IMR-90 (cell line): ENCODE measurements at regions not wholly inside any gene's neighbourhood (a gene's known extent, or its start where the extent isn't known, plus 50 kb on each side); places are given as distances from the start of the nearest gene placed in this dataset.

Experiments used
- ATAC-seq: fragments of 200-7000 bp; cut with Tn5 transposase; 2 replicates; pipeline ENCODE4 v1.9.1; 2020; ENCODE audit warnings: low read depth, mild to moderate bottlenecking, moderate library complexity
- BruUV-seq: library from RNA; stranded (reverse); fragments of 400-500 nt; replicated peaks from 2 replicates; lab custom pipeline; 2021; lab: Mats Ljungman, UMichigan
- CTCF ChIA-PET: fragments of 300-600 bp; formaldehyde crosslinking; extraction: SDS; loops from one replicate; lab custom pipeline; 2021; ENCODE audit warnings: antibody characterized with exemption; lab: Yijun Ruan, JAX
- POLR2A ChIA-PET: fragments of 300-600 bp; sonication (Branson Sonifier 250); formaldehyde crosslinking; loops from one replicate; lab custom pipeline; 2022; ENCODE audit warnings: antibody characterized with exemption; ENCODE audit not compliant: unreplicated experiment; lab: Charles Lee
- DNase-seq: peaks from one replicate; pipeline ENCODE4 v3.0.0; 2013
- H2AFZ ChIP-seq: replicated peaks from 2 replicates; pipeline ENCODE3; 2013; ENCODE audit warnings: low read length, mild to moderate bottlenecking; ENCODE audit not compliant: poor library complexity
- H2AK5ac ChIP-seq: 2 replicates; pipeline ENCODE4 v1.6.1; 2013; ENCODE audit warnings: low read depth, low read length, inconsistent platforms
- H2AK9ac ChIP-seq: replicated peaks from 2 replicates; pipeline ENCODE3; 2013; ENCODE audit warnings: mild to moderate bottlenecking, low read depth, low read length, moderate library complexity; ENCODE audit not compliant: poor library complexity
- H2BK120ac ChIP-seq: 2 replicates; pipeline ENCODE4 v1.6.1; 2013; ENCODE audit warnings: low read depth, low read length, inconsistent platforms
- H2BK15ac ChIP-seq: 3 replicates; pipeline ENCODE4 v1.6.1; 2013; ENCODE audit warnings: low read depth, low read length, inconsistent platforms
- H2BK20ac ChIP-seq: 2 replicates; pipeline ENCODE4 v1.6.1; 2013; ENCODE audit warnings: low read depth, mild to moderate bottlenecking, inconsistent platforms, low read length, moderate library complexity
- H2BK5ac ChIP-seq: 2 replicates; pipeline ENCODE4 v1.6.1; 2013; ENCODE audit warnings: mild to moderate bottlenecking, low read depth, low read length, inconsistent platforms; ENCODE audit not compliant: poor library complexity, severe bottlenecking
- H3K14ac ChIP-seq: replicated peaks from 2 replicates; pipeline ENCODE4 v1.6.1; 2013; ENCODE audit warnings: low read depth, low read length, inconsistent platforms
- H3K18ac ChIP-seq: 2 replicates; pipeline ENCODE4 v1.6.1; 2013; ENCODE audit warnings: low read depth, low read length, control low read depth
- H3K23ac ChIP-seq: 2 replicates; pipeline ENCODE4 v1.6.1; 2013; ENCODE audit warnings: low read depth, low read length, inconsistent platforms
- H3K27ac ChIP-seq: 2 replicates; pipeline ENCODE4 v1.5.1; 2013; ENCODE audit warnings: mild to moderate bottlenecking, control low read depth, low read length; ENCODE audit not compliant: insufficient read depth
- H3K27me3 ChIP-seq: 2 replicates; pipeline ENCODE4 v1.6.1; 2013; ENCODE audit warnings: low read length; ENCODE audit not compliant: control insufficient read depth, insufficient read depth
- H3K36me3 ChIP-seq: 2 replicates; pipeline ENCODE4 v1.6.1; 2013; ENCODE audit warnings: low read length, mixed read lengths; ENCODE audit not compliant: control insufficient read depth, insufficient read depth
- H3K4ac ChIP-seq: 2 replicates; pipeline ENCODE4 v1.6.1; 2013; ENCODE audit warnings: low read depth, low read length, inconsistent platforms
- H3K4me1 ChIP-seq: 2 replicates; pipeline ENCODE4 v1.6.1; 2013; ENCODE audit warnings: low read length, mixed read lengths; ENCODE audit not compliant: control insufficient read depth, insufficient read depth
- H3K4me2 ChIP-seq: 2 replicates; pipeline ENCODE4 v1.6.1; 2013; ENCODE audit warnings: low read depth, mild to moderate bottlenecking, control low read depth, low read length, moderate library complexity
- H3K4me3 ChIP-seq: 2 replicates; pipeline ENCODE4 v1.5.1; 2013; ENCODE audit warnings: low read depth, mild to moderate bottlenecking, control low read depth, low read length, moderate library complexity; ENCODE audit not compliant: insufficient read depth
- H3K56ac ChIP-seq: 2 replicates; pipeline ENCODE4 v1.6.1; 2013; ENCODE audit warnings: low read length, inconsistent platforms; ENCODE audit not compliant: insufficient read depth; ENCODE audit errors: extremely low read depth
- H3K79me1 ChIP-seq, 2 experiments: 2 replicates each; pipeline ENCODE4 v1.6.1; 2013; ENCODE audit warnings: low read length in 2 of 2, inconsistent platforms in 1 of 2, low read depth in 1 of 2
- H3K9ac ChIP-seq: 2 replicates; pipeline ENCODE4 v1.6.1; 2013; ENCODE audit warnings: low read depth, low read length, control low read depth
- H3K9me1 ChIP-seq: 2 replicates; pipeline ENCODE4 v1.6.1; 2013; ENCODE audit warnings: low read length, inconsistent platforms; ENCODE audit not compliant: insufficient read depth
- H3K9me3 ChIP-seq: 2 replicates; pipeline ENCODE4 v1.6.1; 2013; ENCODE audit warnings: low read length; ENCODE audit not compliant: control insufficient read depth, insufficient read depth
- H4K20me1 ChIP-seq: 2 replicates; pipeline ENCODE4 v1.6.1; 2013; ENCODE audit warnings: low read length, inconsistent platforms; ENCODE audit not compliant: insufficient read depth
- H4K5ac ChIP-seq: 2 replicates; pipeline ENCODE4 v1.6.1; 2013; ENCODE audit warnings: mild to moderate bottlenecking, low read depth, low read length, control low read depth
- H4K8ac ChIP-seq, 2 experiments: 2 replicates each; pipeline ENCODE4 v1.6.1; 2013; ENCODE audit warnings: low read depth in 2 of 2, low read length in 2 of 2, control low read depth in 1 of 2, inconsistent platforms in 1 of 2
- H4K91ac ChIP-seq: 2 replicates; pipeline ENCODE4 v1.6.1; 2013; ENCODE audit warnings: low read depth, low read length, inconsistent platforms; ENCODE audit not compliant: insufficient read depth
- BHLHE40 ChIP-seq: fragments of 150-350 bp; IDR thresholded peaks from 2 replicates; pipeline ENCODE4 v1.6.1; 2016; ENCODE audit warnings: mild to moderate bottlenecking, low read depth, low read length
- CEBPB ChIP-seq: IDR thresholded peaks from 2 replicates; pipeline ENCODE4 v1.6.1; 2012; ENCODE audit warnings: low read depth, low read length, improper control_type of control experiment
- CHD1 ChIP-seq: IDR thresholded peaks from 2 replicates; pipeline ENCODE4 v1.6.1; 2012; ENCODE audit warnings: low read depth, low read length, improper control_type of control experiment
- CTCF ChIP-seq: conservative IDR thresholded peaks from 2 replicates; pipeline ENCODE4 v1.5.1; 2012; ENCODE audit warnings: mild to moderate bottlenecking, low read depth, low read length, improper control_type of control experiment
- FOS ChIP-seq: fragments of 150-350 bp; IDR thresholded peaks from 2 replicates; pipeline ENCODE4 v1.6.1; 2016; ENCODE audit warnings: low read depth, low read length
- MAFK ChIP-seq: IDR thresholded peaks from 2 replicates; pipeline ENCODE4 v1.6.1; 2012; ENCODE audit warnings: low read depth, low read length, improper control_type of control experiment
- MAZ ChIP-seq: IDR thresholded peaks from 2 replicates; pipeline ENCODE4 v1.6.1; 2012; ENCODE audit warnings: low read depth, mild to moderate bottlenecking, low read length, improper control_type of control experiment, moderate library complexity, borderline replicate concordance
- MXI1 ChIP-seq: IDR thresholded peaks from 2 replicates; pipeline ENCODE4 v1.6.1; 2012; ENCODE audit warnings: low read depth, mild to moderate bottlenecking, low read length, moderate library complexity, borderline replicate concordance
- NFE2L2 ChIP-seq: fragments of 150-350 bp; IDR thresholded peaks from 2 replicates; pipeline ENCODE4 v1.6.1; 2016; ENCODE audit warnings: low read depth, mild to moderate bottlenecking, low read length
- POLR2A ChIP-seq: IDR thresholded peaks from 2 replicates; pipeline ENCODE4 v1.6.1; 2012; ENCODE audit warnings: mild to moderate bottlenecking, low read depth, low read length
- RAD21 ChIP-seq: IDR thresholded peaks from 2 replicates; pipeline ENCODE4 v1.6.1; 2012; ENCODE audit warnings: low read length, improper control_type of control experiment
- RCOR1 ChIP-seq: IDR thresholded peaks from 2 replicates; pipeline ENCODE4 v1.6.1; 2012; ENCODE audit warnings: mild to moderate bottlenecking, low read length, improper control_type of control experiment; ENCODE audit not compliant: insufficient replicate concordance
- RFX5 ChIP-seq: IDR thresholded peaks from 2 replicates; pipeline ENCODE4 v1.8.0; 2012; ENCODE audit warnings: low read depth, mild to moderate bottlenecking, low read length, moderate library complexity
- SMC3 ChIP-seq: fragments of 150-350 bp; IDR thresholded peaks from 2 replicates; pipeline ENCODE4 v1.6.1; 2016; ENCODE audit warnings: low read depth, mild to moderate bottlenecking, antibody characterized with exemption, low read length, moderate library complexity
- WGBS, 2 experiments: methylation state at CpG; one replicate each; pipeline versions ENCODE4 v1.1.5 to v1.1.7; 2013; ENCODE audit warnings: missing lambda C conversion rate in 2 of 2; ENCODE audit not compliant: insufficient read length in 1 of 2; ENCODE audit errors: extremely low coverage in 2 of 2; 5-methylcytosine and 5-hydroxymethylcytosine counted together
- dilution Hi-C: fragments of 300-500 bp; cut with HindIII; formaldehyde crosslinking; loops from one replicate; pipeline ENCODE4 v1.14.3; 2018; ENCODE audit warnings: low sequenced_read_pairs; ENCODE audit not compliant: unreplicated experiment
- in situ Hi-C: fragments of 300-500 bp; cut with MboI; formaldehyde crosslinking; loops from 3 replicates; pipeline ENCODE4 v1.14.3; 2019; ENCODE audit warnings: low sequenced_read_pairs, inconsistent platforms, mixed read lengths
- intact Hi-C: fragments of 100-400 bp; cut with micrococcal nuclease; formaldehyde crosslinking; loops from 2 replicates; pipeline ENCODE4 v1.10.0; 2022
- TF ChIP-seq, protein P1 (sequence below): fragments of 150-350 bp; IDR thresholded peaks from 2 replicates; pipeline ENCODE4 v1.6.1; 2017; ENCODE audit warnings: mild to moderate bottlenecking, antibody characterized with exemption, low read length, low read depth
- TF ChIP-seq, protein P2 (sequence below): fragments of 150-350 bp; IDR thresholded peaks from 2 replicates; pipeline ENCODE4 v1.6.1; 2016; ENCODE audit warnings: low read depth, mild to moderate bottlenecking, low read length, moderate library complexity, borderline replicate concordance

DNA sequence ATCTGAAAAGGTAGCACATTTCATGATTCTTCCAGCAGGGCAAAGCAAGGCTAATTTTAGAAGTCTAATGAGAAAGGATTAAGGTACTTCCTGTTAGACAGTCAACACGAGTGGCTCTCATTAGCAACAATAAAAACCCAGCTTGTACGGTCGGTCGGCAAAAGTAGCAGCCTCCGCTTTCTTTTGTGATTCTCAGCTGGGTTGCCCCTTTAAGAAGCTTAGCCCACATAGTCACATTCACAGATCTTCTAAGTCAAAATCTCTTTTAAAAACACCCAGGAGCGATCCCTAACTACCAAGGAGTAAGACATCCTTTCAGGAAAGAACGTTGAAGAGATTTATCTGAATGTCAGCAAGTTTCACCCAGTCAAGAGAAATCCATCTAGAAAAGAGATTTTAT, 684.8 kb downstream of the DIAPH3 start:
- H3K23ac ChIP-seq, result no peak overlapping the region
- H3K9me1 ChIP-seq, result no peaks in the 10 kb centered on the region
- intact Hi-C loops, result no loop called here
- TF ChIP-seq MAZ (no peak), NFE2L2 (no peak), RAD21 (no peak), RCOR1 (no peak), RFX5 (no peak), POLR2A (no peak), CHD1 (no peak), MAFK (no peak), CEBPB (no peak), BHLHE40 (no peak), SMC3 (no peak), FOS (no peak), MXI1 (no peak), CTCF (no peak)
- TF ChIP-seq, protein P1, sequence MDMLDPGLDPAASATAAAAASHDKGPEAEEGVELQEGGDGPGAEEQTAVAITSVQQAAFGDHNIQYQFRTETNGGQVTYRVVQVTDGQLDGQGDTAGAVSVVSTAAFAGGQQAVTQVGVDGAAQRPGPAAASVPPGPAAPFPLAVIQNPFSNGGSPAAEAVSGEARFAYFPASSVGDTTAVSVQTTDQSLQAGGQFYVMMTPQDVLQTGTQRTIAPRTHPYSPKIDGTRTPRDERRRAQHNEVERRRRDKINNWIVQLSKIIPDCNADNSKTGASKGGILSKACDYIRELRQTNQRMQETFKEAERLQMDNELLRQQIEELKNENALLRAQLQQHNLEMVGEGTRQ, result no peak
- TF ChIP-seq, protein P2, sequence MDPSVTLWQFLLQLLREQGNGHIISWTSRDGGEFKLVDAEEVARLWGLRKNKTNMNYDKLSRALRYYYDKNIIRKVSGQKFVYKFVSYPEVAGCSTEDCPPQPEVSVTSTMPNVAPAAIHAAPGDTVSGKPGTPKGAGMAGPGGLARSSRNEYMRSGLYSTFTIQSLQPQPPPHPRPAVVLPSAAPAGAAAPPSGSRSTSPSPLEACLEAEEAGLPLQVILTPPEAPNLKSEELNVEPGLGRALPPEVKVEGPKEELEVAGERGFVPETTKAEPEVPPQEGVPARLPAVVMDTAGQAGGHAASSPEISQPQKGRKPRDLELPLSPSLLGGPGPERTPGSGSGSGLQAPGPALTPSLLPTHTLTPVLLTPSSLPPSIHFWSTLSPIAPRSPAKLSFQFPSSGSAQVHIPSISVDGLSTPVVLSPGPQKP, result no peak
- no peak overlapping the region for H2AFZ ChIP-seq
- dilution Hi-C loops, result no loop called here
- no peaks in the 10 kb centered on the region for H3K27me3 ChIP-seq
- no peak overlapping the region for H2BK15ac ChIP-seq
- CTCF ChIA-PET, result interaction anchor here (0.7 kb wide), 2 partner anchors 18 to 158 kb away, joined by 3 to 4 read pairs; no protein-coding TSS in a partner anchor
- H3K4me3 ChIP-seq, result no peak overlapping the region
- no peaks in the 10 kb centered on the region for H4K20me1 ChIP-seq
- no peak overlapping the region for H2BK5ac ChIP-seq
- no TSS peak for BruUV-seq
- in situ Hi-C loops, result no loop called here
- H4K91ac ChIP-seq, result no peak overlapping the region
- H2AK5ac ChIP-seq, result no peak overlapping the region
- no peak overlapping the region for H3K18ac ChIP-seq
- ATAC-seq (no peak), DNase-seq (no peak)
- H2BK20ac ChIP-seq, result no peak overlapping the region
- H3K4ac ChIP-seq, result no peak overlapping the region
- no peak overlapping the region for H3K27ac ChIP-seq
- H3K9ac ChIP-seq, result no peak overlapping the region
- H3K14ac ChIP-seq, result no peak overlapping the region
- no peaks in the 10 kb centered on the region for H3K4me1 ChIP-seq
- no CpG with 5 or more reads among the region's 7 CpGs for WGBS, 2 experiments
- POLR2A ChIA-PET, result no interaction called here
- no peak overlapping the region for H3K56ac ChIP-seq
- no peaks in the 10 kb centered on the region for H3K9me3 ChIP-seq
- no peak overlapping the region for H2AK9ac ChIP-seq
- no peaks in the 10 kb centered on the region for H3K36me3 ChIP-seq
- H4K8ac ChIP-seq, result no peak overlapping the region
- no peaks in the 10 kb centered on the region for H3K79me1 ChIP-seq
- no peak overlapping the region for H2BK120ac ChIP-seq
- no peak overlapping the region for H4K5ac ChIP-seq
- no peak overlapping the region for H3K4me2 ChIP-seq
